H1 (cell line): ENCODE measurements at regions not wholly inside any gene's neighbourhood (a gene's known extent, or its start where the extent isn't known, plus 50 kb on each side); places are given as distances from the start of the nearest gene placed in this dataset.

Experiments
- EZH2 ChIP-seq: fragments of 200-600 bp; sonication (generic); IDR thresholded peaks from 2 replicates; pipeline ENCODE4 v1.7.1; 2012; ENCODE audit warnings: low read depth, mild to moderate bottlenecking, moderate library complexity, low read length, inconsistent platforms; ENCODE audit not compliant: severe bottlenecking
- GTF2F1 ChIP-seq: IDR thresholded peaks from 2 replicates; pipeline ENCODE4 v1.6.1; 2012; ENCODE audit warnings: low read depth, low read length, improper control_type of control experiment, borderline replicate concordance
- JUND ChIP-seq: IDR thresholded peaks from 2 replicates; pipeline ENCODE4 v1.6.1; 2011; ENCODE audit warnings: mild to moderate bottlenecking, improper control_type of control experiment, low read length
- RAD21 ChIP-seq, 2 experiments: IDR thresholded peaks in 1 of 2; conservative IDR thresholded peaks in 1 of 2; 2 replicates each; pipeline ENCODE4 v1.6.1; 2011; ENCODE audit warnings: low read depth in 2 of 2, low read length in 2 of 2, improper control_type of control experiment in 1 of 2, inconsistent platforms in 1 of 2, mild to moderate bottlenecking in 1 of 2, moderate library complexity in 1 of 2
- RBBP5 ChIP-seq: IDR thresholded peaks from 2 replicates; pipeline ENCODE4 v1.7.1; 2012; ENCODE audit warnings: low read depth, mild to moderate bottlenecking, inconsistent platforms, low read length, moderate library complexity, borderline replicate concordance
- RXRA ChIP-seq: IDR thresholded peaks from 2 replicates; pipeline ENCODE4 v1.6.1; 2011; ENCODE audit warnings: low read depth, mild to moderate bottlenecking, low read length, moderate library complexity; ENCODE audit not compliant: insufficient read depth
- SAP30 ChIP-seq: fragments of 300-600 bp; sonication (generic); IDR thresholded peaks from 2 replicates; pipeline ENCODE4 v1.7.1; 2012; ENCODE audit warnings: low read length, moderate library complexity, mild to moderate bottlenecking, inconsistent platforms; ENCODE audit not compliant: insufficient read depth, insufficient replicate concordance
- SP1 ChIP-seq: IDR thresholded peaks from 2 replicates; pipeline ENCODE4 v1.6.1; 2011; ENCODE audit warnings: low read depth, low read length
- SP2 ChIP-seq: IDR thresholded peaks from 2 replicates; pipeline ENCODE4 v1.6.1; 2012; ENCODE audit warnings: mild to moderate bottlenecking, low read length, inconsistent platforms
- TEAD4 ChIP-seq: IDR thresholded peaks from 2 replicates; pipeline ENCODE4 v1.6.1; 2012; ENCODE audit warnings: low read depth, low read length, inconsistent platforms, mixed read lengths
- TF ChIP-seq, protein P1 (sequence below): fragments of 300-600 bp; sonication (generic); IDR thresholded peaks from 2 replicates; pipeline ENCODE4 v1.7.1; 2012; ENCODE audit warnings: low read length, moderate library complexity, mild to moderate bottlenecking, inconsistent platforms; ENCODE audit not compliant: insufficient replicate concordance
- TF ChIP-seq, protein P2 (sequence below): IDR thresholded peaks from 2 replicates; pipeline ENCODE4 v1.6.1; 2012; ENCODE audit warnings: inconsistent platforms

DNA sequence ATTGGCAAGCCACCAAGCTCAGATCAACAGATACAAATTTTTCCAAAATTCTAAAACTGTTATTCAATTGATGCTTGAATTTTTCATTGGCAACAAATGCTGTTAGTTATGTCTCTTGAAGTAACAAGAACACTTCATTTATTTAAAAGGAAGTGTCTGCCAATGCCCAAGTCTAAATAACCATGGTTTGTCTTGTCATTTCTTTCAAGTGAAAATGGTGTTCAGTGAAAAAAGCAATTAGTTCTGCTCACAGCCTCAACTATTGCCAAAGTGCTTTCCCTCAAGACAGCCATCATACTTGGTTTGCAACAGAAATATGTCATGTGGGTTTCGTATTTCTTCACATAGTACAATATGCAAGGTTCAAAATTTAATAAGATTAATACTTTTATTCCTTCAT is 312.6 kb upstream of the LMCD1 start (continued):
- TF ChIP-seq, protein P1, sequence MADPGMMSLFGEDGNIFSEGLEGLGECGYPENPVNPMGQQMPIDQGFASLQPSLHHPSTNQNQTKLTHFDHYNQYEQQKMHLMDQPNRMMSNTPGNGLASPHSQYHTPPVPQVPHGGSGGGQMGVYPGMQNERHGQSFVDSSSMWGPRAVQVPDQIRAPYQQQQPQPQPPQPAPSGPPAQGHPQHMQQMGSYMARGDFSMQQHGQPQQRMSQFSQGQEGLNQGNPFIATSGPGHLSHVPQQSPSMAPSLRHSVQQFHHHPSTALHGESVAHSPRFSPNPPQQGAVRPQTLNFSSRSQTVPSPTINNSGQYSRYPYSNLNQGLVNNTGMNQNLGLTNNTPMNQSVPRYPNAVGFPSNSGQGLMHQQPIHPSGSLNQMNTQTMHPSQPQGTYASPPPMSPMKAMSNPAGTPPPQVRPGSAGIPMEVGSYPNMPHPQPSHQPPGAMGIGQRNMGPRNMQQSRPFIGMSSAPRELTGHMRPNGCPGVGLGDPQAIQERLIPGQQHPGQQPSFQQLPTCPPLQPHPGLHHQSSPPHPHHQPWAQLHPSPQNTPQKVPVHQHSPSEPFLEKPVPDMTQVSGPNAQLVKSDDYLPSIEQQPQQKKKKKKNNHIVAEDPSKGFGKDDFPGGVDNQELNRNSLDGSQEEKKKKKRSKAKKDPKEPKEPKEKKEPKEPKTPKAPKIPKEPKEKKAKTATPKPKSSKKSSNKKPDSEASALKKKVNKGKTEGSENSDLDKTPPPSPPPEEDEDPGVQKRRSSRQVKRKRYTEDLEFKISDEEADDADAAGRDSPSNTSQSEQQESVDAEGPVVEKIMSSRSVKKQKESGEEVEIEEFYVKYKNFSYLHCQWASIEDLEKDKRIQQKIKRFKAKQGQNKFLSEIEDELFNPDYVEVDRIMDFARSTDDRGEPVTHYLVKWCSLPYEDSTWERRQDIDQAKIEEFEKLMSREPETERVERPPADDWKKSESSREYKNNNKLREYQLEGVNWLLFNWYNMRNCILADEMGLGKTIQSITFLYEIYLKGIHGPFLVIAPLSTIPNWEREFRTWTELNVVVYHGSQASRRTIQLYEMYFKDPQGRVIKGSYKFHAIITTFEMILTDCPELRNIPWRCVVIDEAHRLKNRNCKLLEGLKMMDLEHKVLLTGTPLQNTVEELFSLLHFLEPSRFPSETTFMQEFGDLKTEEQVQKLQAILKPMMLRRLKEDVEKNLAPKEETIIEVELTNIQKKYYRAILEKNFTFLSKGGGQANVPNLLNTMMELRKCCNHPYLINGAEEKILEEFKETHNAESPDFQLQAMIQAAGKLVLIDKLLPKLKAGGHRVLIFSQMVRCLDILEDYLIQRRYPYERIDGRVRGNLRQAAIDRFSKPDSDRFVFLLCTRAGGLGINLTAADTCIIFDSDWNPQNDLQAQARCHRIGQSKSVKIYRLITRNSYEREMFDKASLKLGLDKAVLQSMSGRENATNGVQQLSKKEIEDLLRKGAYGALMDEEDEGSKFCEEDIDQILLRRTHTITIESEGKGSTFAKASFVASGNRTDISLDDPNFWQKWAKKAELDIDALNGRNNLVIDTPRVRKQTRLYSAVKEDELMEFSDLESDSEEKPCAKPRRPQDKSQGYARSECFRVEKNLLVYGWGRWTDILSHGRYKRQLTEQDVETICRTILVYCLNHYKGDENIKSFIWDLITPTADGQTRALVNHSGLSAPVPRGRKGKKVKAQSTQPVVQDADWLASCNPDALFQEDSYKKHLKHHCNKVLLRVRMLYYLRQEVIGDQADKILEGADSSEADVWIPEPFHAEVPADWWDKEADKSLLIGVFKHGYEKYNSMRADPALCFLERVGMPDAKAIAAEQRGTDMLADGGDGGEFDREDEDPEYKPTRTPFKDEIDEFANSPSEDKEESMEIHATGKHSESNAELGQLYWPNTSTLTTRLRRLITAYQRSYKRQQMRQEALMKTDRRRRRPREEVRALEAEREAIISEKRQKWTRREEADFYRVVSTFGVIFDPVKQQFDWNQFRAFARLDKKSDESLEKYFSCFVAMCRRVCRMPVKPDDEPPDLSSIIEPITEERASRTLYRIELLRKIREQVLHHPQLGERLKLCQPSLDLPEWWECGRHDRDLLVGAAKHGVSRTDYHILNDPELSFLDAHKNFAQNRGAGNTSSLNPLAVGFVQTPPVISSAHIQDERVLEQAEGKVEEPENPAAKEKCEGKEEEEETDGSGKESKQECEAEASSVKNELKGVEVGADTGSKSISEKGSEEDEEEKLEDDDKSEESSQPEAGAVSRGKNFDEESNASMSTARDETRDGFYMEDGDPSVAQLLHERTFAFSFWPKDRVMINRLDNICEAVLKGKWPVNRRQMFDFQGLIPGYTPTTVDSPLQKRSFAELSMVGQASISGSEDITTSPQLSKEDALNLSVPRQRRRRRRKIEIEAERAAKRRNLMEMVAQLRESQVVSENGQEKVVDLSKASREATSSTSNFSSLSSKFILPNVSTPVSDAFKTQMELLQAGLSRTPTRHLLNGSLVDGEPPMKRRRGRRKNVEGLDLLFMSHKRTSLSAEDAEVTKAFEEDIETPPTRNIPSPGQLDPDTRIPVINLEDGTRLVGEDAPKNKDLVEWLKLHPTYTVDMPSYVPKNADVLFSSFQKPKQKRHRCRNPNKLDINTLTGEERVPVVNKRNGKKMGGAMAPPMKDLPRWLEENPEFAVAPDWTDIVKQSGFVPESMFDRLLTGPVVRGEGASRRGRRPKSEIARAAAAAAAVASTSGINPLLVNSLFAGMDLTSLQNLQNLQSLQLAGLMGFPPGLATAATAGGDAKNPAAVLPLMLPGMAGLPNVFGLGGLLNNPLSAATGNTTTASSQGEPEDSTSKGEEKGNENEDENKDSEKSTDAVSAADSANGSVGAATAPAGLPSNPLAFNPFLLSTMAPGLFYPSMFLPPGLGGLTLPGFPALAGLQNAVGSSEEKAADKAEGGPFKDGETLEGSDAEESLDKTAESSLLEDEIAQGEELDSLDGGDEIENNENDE, result no peak
- TF ChIP-seq RXRA (no peak), TEAD4 (no peak), RBBP5 (no peak), SP2 (no peak), EZH2 (no peak), SP1 (no peak), RAD21 (IDR thresholded peaks at IDR 0.05 in 1 of 2, conservative IDR thresholded peaks at IDR 0.05 in 1 of 2; ENCODE audit: low read depth in 2 of 2, low read length in 2 of 2) (no peak), SAP30 (no peak), JUND (no peak), GTF2F1 (no peak)
- TF ChIP-seq, protein P2, sequence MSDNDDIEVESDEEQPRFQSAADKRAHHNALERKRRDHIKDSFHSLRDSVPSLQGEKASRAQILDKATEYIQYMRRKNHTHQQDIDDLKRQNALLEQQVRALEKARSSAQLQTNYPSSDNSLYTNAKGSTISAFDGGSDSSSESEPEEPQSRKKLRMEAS, result no peak
